NCI-H748 treated with DMSO at 0.1 percent for 48 hours (cell line): ENCODE measurements at regions not wholly inside any gene's neighbourhood (a gene's known extent, or its start where the extent isn't known, plus 50 kb on each side); places are given as distances from the start of the nearest gene placed in this dataset.

Experiments used
- DNase-seq: peaks from one replicate; lab custom pipeline; 2025; lab: John Stamatoyannopoulos, UW

GRCh38 chr12:115577401-115577800 lies 700.1 kb downstream of the MED13L start:
- DNase-seq, result no peak

GRCh38 chr12:115574826-115575225 lies 702.7 kb downstream of the MED13L start:
- DNase-seq, result no peak

GRCh38 chr12:115572440-115572839 lies 705.1 kb downstream of the MED13L start:
- DNase-seq, result no peak

- DNase-seq, result no peak
These were observed 706.0 kb downstream of the MED13L start for GRCh38 chr12:115571446-115571845.

GRCh38 chr12:115571027-115571426 lies 706.5 kb downstream of the MED13L start:
- no peak for DNase-seq

- DNase-seq, result no peak
These were observed 707.3 kb downstream of the MED13L start for GRCh38 chr12:115570069-115570777.

- no peak for DNase-seq
These were observed 708.0 kb downstream of the MED13L start for GRCh38 chr12:115569345-115570068.

GRCh38 chr12:115558281-115558680 lies 719.2 kb downstream of the MED13L start:
- no peak for DNase-seq

GRCh38 chr12:115553622-115554021 lies 723.9 kb downstream of the MED13L start:
- no peak for DNase-seq

- no peak for DNase-seq
These were observed 734.2 kb downstream of the MED13L start for GRCh38 chr12:115543269-115543668.

GRCh38 chr12:115542656-115543055 lies 734.8 kb downstream of the MED13L start:
- DNase-seq, result no peak

- no peak for DNase-seq
These were observed 735.5 kb downstream of the MED13L start for GRCh38 chr12:115541891-115542421.

- DNase-seq, result no peak
These were observed 749.0 kb downstream of the MED13L start for GRCh38 chr12:115528466-115528865.

- DNase-seq, result no peak
These were observed 755.6 kb downstream of the MED13L start for GRCh38 chr12:115521771-115522409.

- no peak for DNase-seq
These were observed 757.6 kb downstream of the MED13L start for GRCh38 chr12:115519887-115520286.

GRCh38 chr12:115519359-115519758 lies 758.1 kb downstream of the MED13L start:
- no peak for DNase-seq

GRCh38 chr12:115517913-115518312 lies 759.6 kb downstream of the MED13L start:
- DNase-seq, result no peak

GRCh38 chr12:115511986-115512711 lies 765.3 kb downstream of the MED13L start:
- DNase-seq, result no peak

GRCh38 chr12:115511305-115511704 lies 766.2 kb downstream of the MED13L start:
- DNase-seq, result no peak

- DNase-seq, result no peak
These were observed 768.5 kb downstream of the MED13L start for GRCh38 chr12:115508990-115509389.

GRCh38 chr12:115507951-115508722 lies 769.4 kb downstream of the MED13L start:
- peak; percentile 94 for DNase-seq

GRCh38 chr12:115507560-115507889 lies 770.0 kb downstream of the MED13L start:
- DNase-seq, result no peak
